Ovary (tissue), 7 donors: ENCODE measurements at regions not wholly inside any gene's neighbourhood (a gene's known extent, or its start where the extent isn't known, plus 50 kb on each side); places are given as distances from the start of the nearest gene placed in this dataset.

Experiments
- DNase-seq, 5 donors: peaks; one replicate each; pipeline ENCODE4 v3.0.0-alpha.2; 2019 to 2020
- H3K27ac ChIP-seq, 2 donors: fragments of 200-600 bp; one replicate each; pipeline versions ENCODE4 v1.5.1 to v1.8.0; 2019 to 2022
- H3K27me3 ChIP-seq: fragments of 200-600 bp; one replicate; pipeline ENCODE4 v1.8.0; 2022
- H3K36me3 ChIP-seq: fragments of 200-600 bp; sonication (generic); one replicate; pipeline ENCODE4 v1.5.1; 2019
- H3K4me1 ChIP-seq: one replicate; pipeline ENCODE4 v1.8.1; 2013; ENCODE audit warnings: mild to moderate bottlenecking, moderate library complexity; ENCODE audit not compliant: insufficient read depth
- H3K4me3 ChIP-seq: fragments of 200-600 bp; sonication (generic); one replicate; pipeline ENCODE4 v1.5.1; 2017
- H3K9me3 ChIP-seq, 2 donors: fragments of 200-600 bp in 1 of 2; sonication (generic) in 1 of 2; one replicate each; pipeline versions ENCODE4 v1.5.1 to v1.8.1; 2013 to 2019; ENCODE audit warnings: mild to moderate bottlenecking in 1 of 2, moderate library complexity in 1 of 2
- CTCF ChIP-seq, 3 donors: fragments of 450-650 bp in 2 of 3; fragments of 200-600 bp in 1 of 3; IDR thresholded peaks; one replicate each; pipeline versions ENCODE4 v1.5.1 to v1.8.0; 2016 to 2022; ENCODE audit warnings: antibody characterized with exemption in 3 of 3, mild to moderate bottlenecking in 1 of 3
- EP300 ChIP-seq: sonication (generic); formaldehyde crosslinking; IDR thresholded peaks from one replicate; pipeline ENCODE4 v1.6.1; 2017; ENCODE audit warnings: antibody characterized with exemption
- POLR2A ChIP-seq: fragments of 450-650 bp; IDR thresholded peaks from one replicate; pipeline ENCODE4 v1.6.1; 2017; ENCODE audit warnings: antibody characterized with exemption, mild to moderate bottlenecking, moderate library complexity
- WGBS, 3 donors: extraction: QIAGEN DNeasy Blood & Tissue Kit in 1 of 3; methylation state at CpG; one replicate each; pipeline versions ENCODE4 v1.1.5 to v1.1.7; 2013 to 2017; 5-methylcytosine and 5-hydroxymethylcytosine counted together
- intact Hi-C, 4 donors: fragments of 100-400 bp; cut with DNase I; formaldehyde crosslinking; loops; one replicate each; pipeline versions ENCODE4 v1.11.0 to v1.15.1; 2022 to 2023
- donor health status: DM: no; HTN: no; CAD: no; lungs with moderate emphysema.
- donor health status: DM: no; HTN: no; CAD: no.
- donor health status: Bipolar disorder and iron deficiency.
- donor health status: DM: no; HTN: no; CAD: no.
- donor health status: DM: yes; HTN: yes; CAD: no.

GRCh38 chr4:141814499-141814898, 178.1 kb downstream of the IL15 start:
- Histone ChIP-seq H3K4me3 (no peak overlapping the region), H3K36me3 (no peaks in the 10 kb centered on the region), H3K27ac (no peak overlapping the region), H3K4me1 (no peaks in the 10 kb centered on the region), H3K9me3 (no peaks in the 10 kb centered on the region), H3K27me3 (no peaks in the 10 kb centered on the region)
- DNase-seq: no peak
- intact Hi-C loops: no loop called here
- no peak for TF ChIP-seq POLR2A
- TF ChIP-seq EP300: no peak
- TF ChIP-seq CTCF (IDR thresholded peaks at IDR 0.05): no peak

GRCh38 chr4:141815646-141816045, 179.3 kb downstream of the IL15 start:
- Histone ChIP-seq H3K27me3 (no peaks in the 10 kb centered on the region), H3K9me3 (no peaks in the 10 kb centered on the region), H3K4me1 (no peaks in the 10 kb centered on the region), H3K4me3 (no peak overlapping the region), H3K36me3 (no peaks in the 10 kb centered on the region), H3K27ac (no peak overlapping the region)
- intact Hi-C loops: no loop called here
- DNase-seq: no peak
- WGBS, 3 donors: 82 to 86% (median 86%) methylated on average over 3 of the region's 3 CpGs
- no peak for TF ChIP-seq CTCF (IDR thresholded peaks at IDR 0.05)
- no peak for TF ChIP-seq EP300
- no peak for TF ChIP-seq POLR2A

GRCh38 chr4:141826260-141826659, 189.9 kb downstream of the IL15 start:
- Histone ChIP-seq H3K27ac (no peak overlapping the region), H3K4me1 (no peaks in the 10 kb centered on the region), H3K36me3 (no peaks in the 10 kb centered on the region), H3K4me3 (no peak overlapping the region), H3K9me3 (no peaks in the 10 kb centered on the region), H3K27me3 (peaks cover 2% of the 10 kb centered on the region)
- DNase-seq: no peak
- TF ChIP-seq EP300: no peak
- no peak for TF ChIP-seq POLR2A
- TF ChIP-seq CTCF (IDR thresholded peaks at IDR 0.05): no peak
- WGBS, 3 donors: 57 to 78% (median 66%) methylated on average over 1 of the region's 1 CpG
- intact Hi-C loops: no loop called here

GRCh38 chr4:141833209-141833608, 196.8 kb downstream of the IL15 start:
- TF ChIP-seq CTCF (IDR thresholded peaks at IDR 0.05): no peak
- no peak for TF ChIP-seq POLR2A
- TF ChIP-seq EP300: no peak
- 83 to 97% (median 91%) methylated on average over 4 of the region's 4 CpGs for WGBS, 3 donors

More at GRCh38 chr4:141833209-141833608, 196.8 kb downstream of the IL15 start:
- Histone ChIP-seq H3K9me3 (no peaks in the 10 kb centered on the region), H3K4me1 (no peaks in the 10 kb centered on the region), H3K27me3 (no peaks in the 10 kb centered on the region), H3K36me3 (no peaks in the 10 kb centered on the region), H3K27ac (no peak overlapping the region), H3K4me3 (no peak overlapping the region)
- intact Hi-C loops: no loop called here
- DNase-seq: no peak
